K562 (cell line): ENCODE measurements at regions not wholly inside any gene's neighbourhood (a gene's known extent, or its start where the extent isn't known, plus 50 kb on each side); places are given as distances from the start of the nearest gene placed in this dataset.
A peak's percentile ranks its signal among the peaks of the same experiment; 100 is the strongest.

Experiments used
- DDX20 ChIP-seq: fragments of 450-650 bp; IDR thresholded peaks from 2 replicates; pipeline ENCODE4 v1.6.1; 2016; ENCODE audit warnings: missing genetic modification characterization, low read depth, mild to moderate bottlenecking, missing compliant biosample characterization, moderate library complexity
- EGR1 ChIP-seq: fragments of 450-650 bp; conservative IDR thresholded peaks from 2 replicates; pipeline ENCODE4 v1.6.1; 2017; ENCODE audit warnings: mild to moderate bottlenecking
- EHMT2 ChIP-seq: fragments of 450-650 bp; IDR thresholded peaks from 2 replicates; pipeline ENCODE4 v1.6.1; 2018; ENCODE audit warnings: antibody characterized with exemption
- FUS ChIP-seq: fragments of 200-400 bp; formaldehyde crosslinking; optimal IDR thresholded peaks from 2 replicates; pipeline ENCODE3; 2017; ENCODE audit warnings: low read depth, low read length
- HDAC1 ChIP-seq, 2 experiments: fragments of 450-650 bp; IDR thresholded peaks; 2 replicates each; pipeline ENCODE4 v1.6.1; 2016 to 2017; ENCODE audit warnings: inconsistent platforms in 1 of 2, mild to moderate bottlenecking in 1 of 2, moderate library complexity in 1 of 2
- MBD2 ChIP-seq: sonication (generic); IDR thresholded peaks from 2 replicates; pipeline ENCODE4 v1.6.1; 2016; ENCODE audit warnings: low read depth, borderline replicate concordance
- POLR2AphosphoS5 ChIP-seq: IDR thresholded peaks from 2 replicates; pipeline ENCODE4 v1.6.1; 2011; ENCODE audit warnings: mild to moderate bottlenecking, low read depth, low read length, moderate library complexity; ENCODE audit not compliant: control insufficient read depth, insufficient read depth
- SRSF7 ChIP-seq: fragments of 200-400 bp; formaldehyde crosslinking; optimal IDR thresholded peaks from 2 replicates; pipeline ENCODE3; 2017; ENCODE audit warnings: mild to moderate bottlenecking, low read depth, low read length
- XRCC3 ChIP-seq: fragments of 450-650 bp; IDR thresholded peaks from 2 replicates; pipeline ENCODE4 v1.6.1; 2017; ENCODE audit warnings: mild to moderate bottlenecking, moderate library complexity
- ZKSCAN3 ChIP-seq: fragments of 250-450 bp; sonication (Bioruptor Pico); IDR thresholded peaks from 2 replicates; pipeline ENCODE4 v1.4.0; 2020
- ZNF140 ChIP-seq: fragments of 250-450 bp; sonication (Bioruptor Pico); IDR thresholded peaks from 2 replicates; pipeline ENCODE4 v1.8.0; 2021; ENCODE audit warnings: moderate library complexity, mild to moderate bottlenecking, inconsistent platforms
- ZNF197 ChIP-seq: fragments of 200-800 bp; sonication (Bioruptor generic); IDR thresholded peaks from 2 replicates; pipeline ENCODE4 v1.6.1; 2016; ENCODE audit warnings: low read depth, missing genetic modification characterization, missing compliant biosample characterization
- ZNF232 ChIP-seq: sonication (generic); formaldehyde crosslinking; IDR thresholded peaks from 2 replicates; pipeline ENCODE4 v1.8.0; 2022; ENCODE audit warnings: mild to moderate bottlenecking, missing genetic modification reagents
- ZNF584 ChIP-seq: fragments of 200-800 bp; sonication (Bioruptor generic); IDR thresholded peaks from 2 replicates; pipeline ENCODE4 v1.6.1; 2016; ENCODE audit warnings: low read depth, mild to moderate bottlenecking, missing genetic modification characterization, missing compliant biosample characterization
- TF ChIP-seq, protein P1 (sequence below), 2 experiments: fragments of 200-800 bp in 1 of 2; sonication (Bioruptor generic) in 1 of 2; sonication (generic) in 1 of 2; formaldehyde crosslinking in 1 of 2; IDR thresholded peaks in 1 of 2; conservative IDR thresholded peaks in 1 of 2; 2 replicates each; pipeline versions ENCODE4 v1.5.0 to v1.6.1; 2016 to 2020; ENCODE audit warnings: missing compliant biosample characterization in 1 of 2, missing genetic modification characterization in 1 of 2, missing genetic modification reagents in 1 of 2
- TF ChIP-seq, protein P2 (sequence below): sonication (generic); formaldehyde crosslinking; IDR thresholded peaks from 2 replicates; pipeline ENCODE4 v1.5.0; 2020; ENCODE audit warnings: missing genetic modification reagents
- TF ChIP-seq, protein P3 (sequence below): fragments of 200-400 bp; formaldehyde crosslinking; IDR thresholded peaks from 2 replicates; pipeline ENCODE4 v1.6.1; 2017; ENCODE audit warnings: mild to moderate bottlenecking, low read depth, low read length, moderate library complexity
- TF ChIP-seq, protein P4 (sequence below): fragments of 450-650 bp; formaldehyde crosslinking; IDR thresholded peaks from 2 replicates; pipeline ENCODE4 v1.4.0; 2020; ENCODE audit warnings: mild to moderate bottlenecking, moderate library complexity
- TF ChIP-seq, protein P5 (sequence below): fragments of 250-450 bp; sonication (Bioruptor Pico); IDR thresholded peaks from 2 replicates; pipeline ENCODE4 v1.8.0; 2021; ENCODE audit warnings: moderate library complexity, mild to moderate bottlenecking, inconsistent platforms
- TF ChIP-seq, protein P6 (sequence below): fragments of 450-650 bp; formaldehyde crosslinking; IDR thresholded peaks from 2 replicates; pipeline ENCODE4 v1.4.0; 2020; ENCODE audit warnings: mild to moderate bottlenecking, moderate library complexity

DNA sequence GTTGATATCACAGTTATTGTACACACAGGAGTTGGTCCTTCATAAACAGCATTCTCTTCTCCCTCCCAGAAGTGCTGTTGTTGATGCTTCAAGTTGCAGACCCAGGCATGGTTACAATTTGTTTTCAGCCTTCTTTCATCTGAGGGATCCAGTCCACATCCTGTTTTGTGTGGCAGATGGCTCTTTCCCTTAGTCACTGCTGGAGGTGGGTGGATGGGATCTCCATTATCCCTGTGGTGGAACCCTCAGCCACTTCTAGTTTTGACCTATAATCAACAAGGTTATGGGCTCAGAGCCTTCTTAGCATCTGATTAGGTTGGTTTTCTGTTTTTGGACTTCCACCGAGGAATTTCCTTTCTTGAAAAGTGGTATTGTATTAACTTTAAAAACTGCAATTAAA, 214.2 kb downstream of the SH2D4B start (continued):
- no peak for TF ChIP-seq POLR2AphosphoS5
- TF ChIP-seq MBD2, result no peak
- TF ChIP-seq, protein P1, sequence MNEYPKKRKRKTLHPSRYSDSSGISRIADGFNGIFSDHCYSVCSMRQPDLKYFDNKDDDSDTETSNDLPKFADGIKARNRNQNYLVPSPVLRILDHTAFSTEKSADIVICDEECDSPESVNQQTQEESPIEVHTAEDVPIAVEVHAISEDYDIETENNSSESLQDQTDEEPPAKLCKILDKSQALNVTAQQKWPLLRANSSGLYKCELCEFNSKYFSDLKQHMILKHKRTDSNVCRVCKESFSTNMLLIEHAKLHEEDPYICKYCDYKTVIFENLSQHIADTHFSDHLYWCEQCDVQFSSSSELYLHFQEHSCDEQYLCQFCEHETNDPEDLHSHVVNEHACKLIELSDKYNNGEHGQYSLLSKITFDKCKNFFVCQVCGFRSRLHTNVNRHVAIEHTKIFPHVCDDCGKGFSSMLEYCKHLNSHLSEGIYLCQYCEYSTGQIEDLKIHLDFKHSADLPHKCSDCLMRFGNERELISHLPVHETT (CRISPR knock-in tag; conservative IDR thresholded peaks at IDR 0.05 in 1 of 2, IDR thresholded peaks at IDR 0.05 in 1 of 2), result no peak
- TF ChIP-seq, protein P2, sequence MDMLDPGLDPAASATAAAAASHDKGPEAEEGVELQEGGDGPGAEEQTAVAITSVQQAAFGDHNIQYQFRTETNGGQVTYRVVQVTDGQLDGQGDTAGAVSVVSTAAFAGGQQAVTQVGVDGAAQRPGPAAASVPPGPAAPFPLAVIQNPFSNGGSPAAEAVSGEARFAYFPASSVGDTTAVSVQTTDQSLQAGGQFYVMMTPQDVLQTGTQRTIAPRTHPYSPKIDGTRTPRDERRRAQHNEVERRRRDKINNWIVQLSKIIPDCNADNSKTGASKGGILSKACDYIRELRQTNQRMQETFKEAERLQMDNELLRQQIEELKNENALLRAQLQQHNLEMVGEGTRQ (CRISPR knock-in tag), result no peak
- no peak for TF ChIP-seq HDAC1 (IDR thresholded peaks at IDR 0.05)
- TF ChIP-seq DDX20 (tag), result no peak
- TF ChIP-seq ZNF197 (CRISPR knock-in tag), result no peak
- TF ChIP-seq, protein P3, sequence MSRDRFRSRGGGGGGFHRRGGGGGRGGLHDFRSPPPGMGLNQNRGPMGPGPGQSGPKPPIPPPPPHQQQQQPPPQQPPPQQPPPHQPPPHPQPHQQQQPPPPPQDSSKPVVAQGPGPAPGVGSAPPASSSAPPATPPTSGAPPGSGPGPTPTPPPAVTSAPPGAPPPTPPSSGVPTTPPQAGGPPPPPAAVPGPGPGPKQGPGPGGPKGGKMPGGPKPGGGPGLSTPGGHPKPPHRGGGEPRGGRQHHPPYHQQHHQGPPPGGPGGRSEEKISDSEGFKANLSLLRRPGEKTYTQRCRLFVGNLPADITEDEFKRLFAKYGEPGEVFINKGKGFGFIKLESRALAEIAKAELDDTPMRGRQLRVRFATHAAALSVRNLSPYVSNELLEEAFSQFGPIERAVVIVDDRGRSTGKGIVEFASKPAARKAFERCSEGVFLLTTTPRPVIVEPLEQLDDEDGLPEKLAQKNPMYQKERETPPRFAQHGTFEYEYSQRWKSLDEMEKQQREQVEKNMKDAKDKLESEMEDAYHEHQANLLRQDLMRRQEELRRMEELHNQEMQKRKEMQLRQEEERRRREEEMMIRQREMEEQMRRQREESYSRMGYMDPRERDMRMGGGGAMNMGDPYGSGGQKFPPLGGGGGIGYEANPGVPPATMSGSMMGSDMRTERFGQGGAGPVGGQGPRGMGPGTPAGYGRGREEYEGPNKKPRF, result no peak
- TF ChIP-seq, protein P4, sequence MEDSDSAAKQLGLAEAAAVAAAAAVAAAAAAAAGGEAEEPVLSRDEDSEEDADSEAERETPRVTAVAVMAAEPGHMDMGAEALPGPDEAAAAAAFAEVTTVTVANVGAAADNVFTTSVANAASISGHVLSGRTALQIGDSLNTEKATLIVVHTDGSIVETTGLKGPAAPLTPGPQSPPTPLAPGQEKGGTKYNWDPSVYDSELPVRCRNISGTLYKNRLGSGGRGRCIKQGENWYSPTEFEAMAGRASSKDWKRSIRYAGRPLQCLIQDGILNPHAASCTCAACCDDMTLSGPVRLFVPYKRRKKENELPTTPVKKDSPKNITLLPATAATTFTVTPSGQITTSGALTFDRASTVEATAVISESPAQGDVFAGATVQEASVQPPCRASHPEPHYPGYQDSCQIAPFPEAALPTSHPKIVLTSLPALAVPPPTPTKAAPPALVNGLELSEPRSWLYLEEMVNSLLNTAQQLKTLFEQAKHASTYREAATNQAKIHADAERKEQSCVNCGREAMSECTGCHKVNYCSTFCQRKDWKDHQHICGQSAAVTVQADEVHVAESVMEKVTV (CRISPR knock-in tag), result no peak
- TF ChIP-seq, protein P5, sequence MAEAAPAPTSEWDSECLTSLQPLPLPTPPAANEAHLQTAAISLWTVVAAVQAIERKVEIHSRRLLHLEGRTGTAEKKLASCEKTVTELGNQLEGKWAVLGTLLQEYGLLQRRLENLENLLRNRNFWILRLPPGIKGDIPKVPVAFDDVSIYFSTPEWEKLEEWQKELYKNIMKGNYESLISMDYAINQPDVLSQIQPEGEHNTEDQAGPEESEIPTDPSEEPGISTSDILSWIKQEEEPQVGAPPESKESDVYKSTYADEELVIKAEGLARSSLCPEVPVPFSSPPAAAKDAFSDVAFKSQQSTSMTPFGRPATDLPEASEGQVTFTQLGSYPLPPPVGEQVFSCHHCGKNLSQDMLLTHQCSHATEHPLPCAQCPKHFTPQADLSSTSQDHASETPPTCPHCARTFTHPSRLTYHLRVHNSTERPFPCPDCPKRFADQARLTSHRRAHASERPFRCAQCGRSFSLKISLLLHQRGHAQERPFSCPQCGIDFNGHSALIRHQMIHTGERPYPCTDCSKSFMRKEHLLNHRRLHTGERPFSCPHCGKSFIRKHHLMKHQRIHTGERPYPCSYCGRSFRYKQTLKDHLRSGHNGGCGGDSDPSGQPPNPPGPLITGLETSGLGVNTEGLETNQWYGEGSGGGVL (CRISPR knock-in tag), result no peak
- TF ChIP-seq, protein P6, sequence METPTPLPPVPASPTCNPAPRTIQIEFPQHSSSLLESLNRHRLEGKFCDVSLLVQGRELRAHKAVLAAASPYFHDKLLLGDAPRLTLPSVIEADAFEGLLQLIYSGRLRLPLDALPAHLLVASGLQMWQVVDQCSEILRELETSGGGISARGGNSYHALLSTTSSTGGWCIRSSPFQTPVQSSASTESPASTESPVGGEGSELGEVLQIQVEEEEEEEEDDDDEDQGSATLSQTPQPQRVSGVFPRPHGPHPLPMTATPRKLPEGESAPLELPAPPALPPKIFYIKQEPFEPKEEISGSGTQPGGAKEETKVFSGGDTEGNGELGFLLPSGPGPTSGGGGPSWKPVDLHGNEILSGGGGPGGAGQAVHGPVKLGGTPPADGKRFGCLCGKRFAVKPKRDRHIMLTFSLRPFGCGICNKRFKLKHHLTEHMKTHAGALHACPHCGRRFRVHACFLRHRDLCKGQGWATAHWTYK (CRISPR knock-in tag), result no peak
- TF ChIP-seq FUS, result no peak
- no peak for TF ChIP-seq ZNF140 (CRISPR knock-in tag)
- TF ChIP-seq ZNF584, result no peak
- no peak for TF ChIP-seq XRCC3
- no peak for TF ChIP-seq ZNF232 (CRISPR knock-in tag)
- TF ChIP-seq EGR1, result peak; percentile 71
- no peak for TF ChIP-seq SRSF7
- no peak for TF ChIP-seq ZKSCAN3
- 0 out of 2 replicates have a peak, but pooled peaks have one; percentile 17 for TF ChIP-seq EHMT2
